Transverse colon (tissue), 4 donors: ENCODE measurements at regions not wholly inside any gene's neighbourhood (a gene's known extent, or its start where the extent isn't known, plus 50 kb on each side); places are given as distances from the start of the nearest gene placed in this dataset.

Source experiments
- EP300 ChIP-seq: sonication (generic); formaldehyde crosslinking; IDR thresholded peaks from one replicate; pipeline ENCODE4 v1.6.1; 2017; ENCODE audit warnings: antibody characterized with exemption, low read depth
- POLR2A ChIP-seq: fragments of 450-650 bp; IDR thresholded peaks from one replicate; pipeline ENCODE4 v1.6.1; 2016; ENCODE audit warnings: antibody characterized with exemption, mild to moderate bottlenecking, moderate library complexity
- POLR2AphosphoS5 ChIP-seq, 3 donors: sonication (generic); formaldehyde crosslinking; IDR thresholded peaks; one replicate each; pipeline ENCODE4 v1.6.1; 2016; ENCODE audit warnings: antibody characterized with exemption in 3 of 3
- TF ChIP-seq, protein P1 (sequence below), 5 experiments: fragments of 200-600 bp in 3 of 5; fragments of 450-650 bp in 2 of 5; sonication (generic) in 3 of 5; IDR thresholded peaks; 1 replicate in 2 of 5; 2 replicates in 3 of 5; pipeline ENCODE4 v1.5.1; 2016 to 2017; ENCODE audit warnings: antibody characterized with exemption in 5 of 5, inconsistent platforms in 3 of 5, mild to moderate bottlenecking in 2 of 5, moderate library complexity in 1 of 5

DNA sequence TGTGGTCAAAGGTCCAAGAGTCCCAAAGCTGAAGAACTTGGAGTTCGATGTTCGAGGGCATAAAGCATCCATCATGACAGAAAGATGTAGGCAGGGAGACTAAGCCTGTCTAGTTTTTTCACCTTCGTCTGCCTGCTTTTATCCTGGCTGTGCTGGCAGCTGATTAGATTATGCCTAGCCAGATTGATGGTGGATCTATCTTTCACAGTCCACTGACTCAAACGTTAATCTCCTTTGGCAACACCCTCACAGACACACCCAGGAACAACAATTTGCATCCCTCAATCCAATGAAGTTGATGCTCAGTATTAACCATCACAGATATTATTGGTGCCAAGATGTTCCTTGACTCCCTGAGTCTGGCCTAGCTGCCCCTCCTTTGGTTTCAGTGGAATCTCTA, 530.8 kb upstream of the CLINT1 start:
- TF ChIP-seq POLR2AphosphoS5 (IDR thresholded peaks at IDR 0.05) = no peak
- TF ChIP-seq, protein P1, sequence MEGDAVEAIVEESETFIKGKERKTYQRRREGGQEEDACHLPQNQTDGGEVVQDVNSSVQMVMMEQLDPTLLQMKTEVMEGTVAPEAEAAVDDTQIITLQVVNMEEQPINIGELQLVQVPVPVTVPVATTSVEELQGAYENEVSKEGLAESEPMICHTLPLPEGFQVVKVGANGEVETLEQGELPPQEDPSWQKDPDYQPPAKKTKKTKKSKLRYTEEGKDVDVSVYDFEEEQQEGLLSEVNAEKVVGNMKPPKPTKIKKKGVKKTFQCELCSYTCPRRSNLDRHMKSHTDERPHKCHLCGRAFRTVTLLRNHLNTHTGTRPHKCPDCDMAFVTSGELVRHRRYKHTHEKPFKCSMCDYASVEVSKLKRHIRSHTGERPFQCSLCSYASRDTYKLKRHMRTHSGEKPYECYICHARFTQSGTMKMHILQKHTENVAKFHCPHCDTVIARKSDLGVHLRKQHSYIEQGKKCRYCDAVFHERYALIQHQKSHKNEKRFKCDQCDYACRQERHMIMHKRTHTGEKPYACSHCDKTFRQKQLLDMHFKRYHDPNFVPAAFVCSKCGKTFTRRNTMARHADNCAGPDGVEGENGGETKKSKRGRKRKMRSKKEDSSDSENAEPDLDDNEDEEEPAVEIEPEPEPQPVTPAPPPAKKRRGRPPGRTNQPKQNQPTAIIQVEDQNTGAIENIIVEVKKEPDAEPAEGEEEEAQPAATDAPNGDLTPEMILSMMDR (IDR thresholded peaks at IDR 0.05) = no peak
- no peak for TF ChIP-seq POLR2A
- no peak for TF ChIP-seq EP300
